ENCODE measurements at regions not wholly inside any gene's neighbourhood (a gene's known extent, or its start where the extent isn't known, plus 50 kb on each side); places are given as distances from the start of the nearest gene placed in this dataset.

GRCh38 chr12:126684703-126685102, 1582.3 kb upstream of the TMEM132C start:
- TF ChIP-seq, protein P1, sequence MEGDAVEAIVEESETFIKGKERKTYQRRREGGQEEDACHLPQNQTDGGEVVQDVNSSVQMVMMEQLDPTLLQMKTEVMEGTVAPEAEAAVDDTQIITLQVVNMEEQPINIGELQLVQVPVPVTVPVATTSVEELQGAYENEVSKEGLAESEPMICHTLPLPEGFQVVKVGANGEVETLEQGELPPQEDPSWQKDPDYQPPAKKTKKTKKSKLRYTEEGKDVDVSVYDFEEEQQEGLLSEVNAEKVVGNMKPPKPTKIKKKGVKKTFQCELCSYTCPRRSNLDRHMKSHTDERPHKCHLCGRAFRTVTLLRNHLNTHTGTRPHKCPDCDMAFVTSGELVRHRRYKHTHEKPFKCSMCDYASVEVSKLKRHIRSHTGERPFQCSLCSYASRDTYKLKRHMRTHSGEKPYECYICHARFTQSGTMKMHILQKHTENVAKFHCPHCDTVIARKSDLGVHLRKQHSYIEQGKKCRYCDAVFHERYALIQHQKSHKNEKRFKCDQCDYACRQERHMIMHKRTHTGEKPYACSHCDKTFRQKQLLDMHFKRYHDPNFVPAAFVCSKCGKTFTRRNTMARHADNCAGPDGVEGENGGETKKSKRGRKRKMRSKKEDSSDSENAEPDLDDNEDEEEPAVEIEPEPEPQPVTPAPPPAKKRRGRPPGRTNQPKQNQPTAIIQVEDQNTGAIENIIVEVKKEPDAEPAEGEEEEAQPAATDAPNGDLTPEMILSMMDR (IDR thresholded peaks at IDR 0.05) = no peak
- no peak for TF ChIP-seq POLR2A (IDR thresholded peaks at IDR 0.05)

Measured in heart left ventricle (tissue), 13 donors.